ENCODE measurements at regions not wholly inside any gene's neighbourhood (a gene's known extent, or its start where the extent isn't known, plus 50 kb on each side); places are given as distances from the start of the nearest gene placed in this dataset.

- TF ChIP-seq CTCF (IDR thresholded peaks at IDR 0.05) (no peak), POLR2A (IDR thresholded peaks at IDR 0.05) (no peak)
Measured at GRCh38 chr3:34196914-34197313, 398.5 kb downstream of the PDCD6IP start.

All from esophagus squamous epithelium (tissue), 4 donors.